ENCODE measurements at regions not wholly inside any gene's neighbourhood (a gene's known extent, or its start where the extent isn't known, plus 50 kb on each side); places are given as distances from the start of the nearest gene placed in this dataset.
A peak's percentile ranks its signal among the peaks of the same experiment; 100 is the strongest.

DNA sequence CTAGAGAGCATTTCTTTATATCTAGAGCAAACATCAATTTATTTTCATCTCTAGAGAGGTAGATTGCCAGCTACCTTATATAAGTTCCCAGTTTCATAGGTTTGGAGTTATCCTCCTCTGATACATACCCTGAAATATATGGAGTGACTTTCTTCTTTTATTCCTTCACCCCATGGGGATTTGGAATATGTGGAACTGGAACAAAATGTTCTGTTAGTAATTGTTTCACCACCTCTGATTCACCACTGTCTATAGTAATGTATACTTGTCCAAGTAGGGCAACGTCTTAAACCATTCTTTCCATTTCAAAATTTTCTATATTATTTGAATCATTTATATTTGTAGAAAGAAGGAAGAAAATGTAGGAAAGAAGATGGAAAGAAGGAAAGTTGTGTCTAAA, 511.2 kb upstream of the KCND2 start:
- H3K27me3 ChIP-seq: no peaks in the 10 kb centered on the region
- TF ChIP-seq, protein P1, sequence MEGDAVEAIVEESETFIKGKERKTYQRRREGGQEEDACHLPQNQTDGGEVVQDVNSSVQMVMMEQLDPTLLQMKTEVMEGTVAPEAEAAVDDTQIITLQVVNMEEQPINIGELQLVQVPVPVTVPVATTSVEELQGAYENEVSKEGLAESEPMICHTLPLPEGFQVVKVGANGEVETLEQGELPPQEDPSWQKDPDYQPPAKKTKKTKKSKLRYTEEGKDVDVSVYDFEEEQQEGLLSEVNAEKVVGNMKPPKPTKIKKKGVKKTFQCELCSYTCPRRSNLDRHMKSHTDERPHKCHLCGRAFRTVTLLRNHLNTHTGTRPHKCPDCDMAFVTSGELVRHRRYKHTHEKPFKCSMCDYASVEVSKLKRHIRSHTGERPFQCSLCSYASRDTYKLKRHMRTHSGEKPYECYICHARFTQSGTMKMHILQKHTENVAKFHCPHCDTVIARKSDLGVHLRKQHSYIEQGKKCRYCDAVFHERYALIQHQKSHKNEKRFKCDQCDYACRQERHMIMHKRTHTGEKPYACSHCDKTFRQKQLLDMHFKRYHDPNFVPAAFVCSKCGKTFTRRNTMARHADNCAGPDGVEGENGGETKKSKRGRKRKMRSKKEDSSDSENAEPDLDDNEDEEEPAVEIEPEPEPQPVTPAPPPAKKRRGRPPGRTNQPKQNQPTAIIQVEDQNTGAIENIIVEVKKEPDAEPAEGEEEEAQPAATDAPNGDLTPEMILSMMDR (IDR thresholded peaks at IDR 0.05): no peak
- ATAC-seq: no peak
- intact Hi-C loops (cut with DNase I): no loop called here
- WGBS, 2 donors: 65 to 75% methylated on average over 1 of the region's 1 CpG
- no peak for DNase-seq
- H3K36me3 ChIP-seq: no peaks in the 10 kb centered on the region
- H3K4me1 ChIP-seq: no peaks in the 10 kb centered on the region
- H3K27ac ChIP-seq: no peak overlapping the region
- H3K4me3 ChIP-seq: no peak overlapping the region
- no peaks in the 10 kb centered on the region for H3K9me3 ChIP-seq

DNA sequence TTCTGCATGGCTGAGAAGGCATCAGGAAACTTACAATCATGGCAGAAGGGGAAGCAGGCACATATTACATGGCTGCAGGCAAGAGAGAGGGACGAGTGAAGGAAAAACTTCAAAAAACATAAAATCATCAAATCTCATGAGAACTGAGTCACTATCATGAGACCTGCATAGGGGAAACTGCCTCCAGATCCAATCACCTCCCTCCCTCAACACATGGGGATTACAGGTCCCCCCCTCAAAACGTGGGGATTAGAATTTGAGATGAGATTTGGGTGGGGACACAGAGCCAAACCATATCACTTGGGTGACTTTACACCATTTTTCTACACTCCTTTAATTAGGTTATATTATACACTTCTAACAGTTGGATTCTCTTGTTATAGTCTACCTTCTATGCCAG, 490.7 kb upstream of the KCND2 start:
- Histone ChIP-seq H3K4me3 (no peak overlapping the region), H3K27ac (no peak overlapping the region), H3K36me3 (no peaks in the 10 kb centered on the region), H3K9me3 (no peaks in the 10 kb centered on the region), H3K27me3 (no peaks in the 10 kb centered on the region), H3K4me1 (no peaks in the 10 kb centered on the region)
- 46 to 56% methylated on average over 2 of the region's 2 CpGs for WGBS, 2 donors
- TF ChIP-seq, protein P1 (IDR thresholded peaks at IDR 0.05): no peak
- DNase-seq (no peak), ATAC-seq (no peak)
- intact Hi-C loops (cut with DNase I): no loop called here

DNA sequence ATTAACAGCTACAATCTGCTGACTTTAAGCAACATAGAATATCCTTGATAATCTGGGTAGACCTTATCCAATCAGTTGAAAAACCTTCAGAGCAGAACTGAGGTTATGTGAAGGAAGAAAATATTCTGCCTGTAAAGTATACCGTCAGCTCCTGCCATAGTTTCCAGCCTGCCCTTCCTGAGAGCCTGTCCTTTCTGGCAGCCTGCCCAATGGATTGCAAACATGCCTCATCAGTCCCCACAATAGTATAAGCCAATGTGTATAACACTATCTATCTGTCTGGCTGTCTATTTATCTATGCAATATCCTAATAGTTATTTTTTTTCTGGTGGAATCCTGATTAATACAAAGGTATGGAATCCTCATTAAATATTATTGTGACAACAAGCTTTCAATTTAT, 489.2 kb upstream of the KCND2 start:
- intact Hi-C loops (cut with DNase I): no loop called here
- peak in 1 of 8 donors; percentile 66 for ATAC-seq
- no peaks in the 10 kb centered on the region for H3K36me3 ChIP-seq
- H3K9me3 ChIP-seq: no peaks in the 10 kb centered on the region
- H3K4me3 ChIP-seq: no peak overlapping the region
- H3K4me1 ChIP-seq: no peaks in the 10 kb centered on the region
- WGBS, 2 donors: 9 to 14% methylated on average over 1 of the region's 1 CpG
- TF ChIP-seq, protein P1 (IDR thresholded peaks at IDR 0.05): no peak
- H3K27me3 ChIP-seq: no peaks in the 10 kb centered on the region
- no peak overlapping the region for H3K27ac ChIP-seq
- DNase-seq: peak; percentile 5 to 25

DNA sequence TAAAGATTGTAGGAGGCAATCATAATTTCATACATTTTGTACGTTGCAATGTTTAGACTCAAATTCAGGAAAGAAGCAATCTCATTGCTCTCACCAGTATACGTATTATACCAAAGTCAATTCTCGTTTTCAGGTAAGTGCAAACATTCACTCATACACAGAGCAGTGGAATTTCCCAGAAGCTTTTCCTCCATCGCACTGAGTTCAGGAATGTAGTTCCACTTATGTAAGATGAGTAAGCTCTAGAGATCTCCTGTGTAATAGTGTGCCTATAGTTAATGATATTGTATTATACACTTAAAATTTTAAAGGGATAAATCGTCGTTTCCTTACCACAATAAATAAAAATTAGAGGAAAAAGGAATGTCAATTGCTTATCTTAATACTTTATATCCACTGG, 470.8 kb upstream of the KCND2 start:
- ATAC-seq (no peak), DNase-seq (no peak)
- no peaks in the 10 kb centered on the region for H3K4me1 ChIP-seq
- H3K36me3 ChIP-seq: no peaks in the 10 kb centered on the region
- intact Hi-C loops (cut with DNase I): no loop called here
- H3K27me3 ChIP-seq: no peaks in the 10 kb centered on the region
- no peak overlapping the region for H3K27ac ChIP-seq
- peaks cover 0 to 4% (median 0%) of the 10 kb centered on the region in 11 donors for H3K9me3 ChIP-seq
- TF ChIP-seq, protein P1 (IDR thresholded peaks at IDR 0.05): no peak
- H3K4me3 ChIP-seq: no peak overlapping the region
- 59 to 64% methylated on average over 6 of the region's 6 CpGs for WGBS, 2 donors

Data from heart right ventricle (tissue), 16 donors.